ENCODE measurements at regions not wholly inside any gene's neighbourhood (a gene's known extent, or its start where the extent isn't known, plus 50 kb on each side); places are given as distances from the start of the nearest gene placed in this dataset.

GRCh38 chr9:12614488-12614887, 78.7 kb upstream of the TYRP1 start:
- TF ChIP-seq CTCF (IDR thresholded peaks at IDR 0.05): no peak
- no peak for TF ChIP-seq EP300 (IDR thresholded peaks at IDR 0.05)
- TF ChIP-seq POLR2A (IDR thresholded peaks at IDR 0.05): no peak
- no peak for TF ChIP-seq POLR2AphosphoS5 (IDR thresholded peaks at IDR 0.05)

All from suprapubic skin (tissue), 4 donors.